Left lung (tissue), 4 donors: ENCODE measurements at regions not wholly inside any gene's neighbourhood (a gene's known extent, or its start where the extent isn't known, plus 50 kb on each side); places are given as distances from the start of the nearest gene placed in this dataset.

Experiments
- ATAC-seq: fragments of 200-7000 bp; cut with Tn5 transposase; one replicate; pipeline ENCODE4 v1.9.1; 2020; ENCODE audit warnings: moderate library complexity
- DNase-seq, 4 donors: peaks; one replicate each; pipeline ENCODE4 v3.0.0-alpha.2; 2013 to 2020
- H3K27ac ChIP-seq, 2 donors: fragments of 200-600 bp; sonication (generic) in 1 of 2; one replicate each; pipeline versions ENCODE4 v1.5.0 to v1.8.0; 2020 to 2021
- H3K27me3 ChIP-seq, 2 donors: fragments of 200-600 bp; sonication (generic) in 1 of 2; one replicate each; pipeline versions ENCODE4 v1.5.0 to v1.8.0; 2020 to 2021
- H3K36me3 ChIP-seq, 2 donors: fragments of 200-600 bp; sonication (generic) in 1 of 2; one replicate each; pipeline versions ENCODE4 v1.5.0 to v1.8.0; 2020 to 2021
- H3K4me1 ChIP-seq, 2 donors: fragments of 200-600 bp; one replicate each; pipeline ENCODE4 v1.8.0; 2021
- H3K4me3 ChIP-seq, 2 donors: fragments of 200-600 bp; sonication (generic) in 1 of 2; one replicate each; pipeline versions ENCODE4 v1.5.0 to v1.8.0; 2020 to 2021; ENCODE audit warnings: mild to moderate bottlenecking in 1 of 2
- H3K9me3 ChIP-seq, 2 donors: fragments of 200-600 bp; sonication (generic) in 1 of 2; one replicate each; pipeline versions ENCODE4 v1.5.0 to v1.8.0; 2020 to 2021
- CTCF ChIP-seq, 2 donors: fragments of 200-600 bp; sonication (generic) in 1 of 2; IDR thresholded peaks; one replicate each; pipeline versions ENCODE4 v1.5.0 to v1.8.0; 2021; ENCODE audit warnings: antibody characterized with exemption in 2 of 2
- intact Hi-C, 2 donors: fragments of 100-400 bp; cut with DNase I; formaldehyde crosslinking; loops; one replicate each; pipeline versions ENCODE4 v1.11.2 to v1.14.2; 2022
- donor health status: DM: no; HTN: yes; CAD: no.
- donor health status: DM: no; HTN: no; CAD: no.

- Histone ChIP-seq H3K27ac (no peak overlapping the region), H3K4me1 (no peaks in the 10 kb centered on the region), H3K4me3 (no peak overlapping the region), H3K27me3 (no peaks in the 10 kb centered on the region), H3K36me3 (no peaks in the 10 kb centered on the region), H3K9me3 (no peaks in the 10 kb centered on the region)
- DNase-seq: no peak
- no peak for TF ChIP-seq CTCF (IDR thresholded peaks at IDR 0.05)
- intact Hi-C loops: no loop called here
- no peak for ATAC-seq
Measured at GRCh38 chr16:26749072-26749471, 317.7 kb upstream of the C16orf82 start.

- Histone ChIP-seq H3K4me3 (no peak overlapping the region), H3K27me3 (no peaks in the 10 kb centered on the region), H3K36me3 (no peaks in the 10 kb centered on the region), H3K27ac (no peak overlapping the region), H3K9me3 (peaks cover 0 to 3% of the 10 kb centered on the region in 2 donors), H3K4me1 (no peaks in the 10 kb centered on the region)
- DNase-seq (no peak), ATAC-seq (no peak)
- intact Hi-C loops: no loop called here
- TF ChIP-seq CTCF (IDR thresholded peaks at IDR 0.05): no peak
Measured at GRCh38 chr16:26752166-26752565, 314.6 kb upstream of the C16orf82 start.

GRCh38 chr16:26756633-26757032 is 310.1 kb upstream of the C16orf82 start:
- H3K4me1 ChIP-seq: no peaks in the 10 kb centered on the region
- H3K9me3 ChIP-seq: peaks cover 0 to 5% of the 10 kb centered on the region in 2 donors
- H3K36me3 ChIP-seq: no peaks in the 10 kb centered on the region
- no peak overlapping the region for H3K4me3 ChIP-seq
- no peak overlapping the region for H3K27ac ChIP-seq
- TF ChIP-seq CTCF (IDR thresholded peaks at IDR 0.05): no peak
- no peaks in the 10 kb centered on the region for H3K27me3 ChIP-seq
- intact Hi-C loops: no loop called here
- DNase-seq: no peak
- ATAC-seq: no peak

GRCh38 chr16:26762594-26762993 is 304.1 kb upstream of the C16orf82 start:
- TF ChIP-seq CTCF (IDR thresholded peaks at IDR 0.05): no peak
- DNase-seq: no peak
- Histone ChIP-seq H3K4me3 (no peak overlapping the region), H3K27ac (no peak overlapping the region), H3K36me3 (no peaks in the 10 kb centered on the region), H3K4me1 (no peaks in the 10 kb centered on the region), H3K27me3 (no peaks in the 10 kb centered on the region), H3K9me3 (peaks cover 0 to 2% of the 10 kb centered on the region in 2 donors)
- no peak for ATAC-seq
- intact Hi-C loops: loop anchor here in 1 of 2 donors (5.0 kb wide), 1 partner anchor 35 kb away; no protein-coding TSS in a partner anchor

- ATAC-seq: no peak
- Histone ChIP-seq H3K9me3 (peaks cover 0 to 2% of the 10 kb centered on the region in 2 donors), H3K27ac (no peak overlapping the region), H3K4me1 (no peaks in the 10 kb centered on the region), H3K36me3 (no peaks in the 10 kb centered on the region), H3K27me3 (no peaks in the 10 kb centered on the region), H3K4me3 (no peak overlapping the region)
- intact Hi-C loops: no loop called here
- TF ChIP-seq CTCF (IDR thresholded peaks at IDR 0.05): peak; percentile 10 to 41
- DNase-seq: no peak
Measured at GRCh38 chr16:26765087-26765486, 301.6 kb upstream of the C16orf82 start.
